ENCODE measurements at regions not wholly inside any gene's neighbourhood (a gene's known extent, or its start where the extent isn't known, plus 50 kb on each side); places are given as distances from the start of the nearest gene placed in this dataset.

GRCh38 chr7:108711611-108712010 is 141.9 kb downstream of the DNAJB9 start:
- no peak for DNase-seq

- DNase-seq: no peak
Observed at GRCh38 chr7:108716783-108717182, 147.1 kb downstream of the DNAJB9 start.

GRCh38 chr7:108717781-108718180 is 148.1 kb downstream of the DNAJB9 start:
- no peak for DNase-seq

GRCh38 chr7:108719631-108720030 is 150.0 kb downstream of the DNAJB9 start:
- DNase-seq: no peak

- no peak for DNase-seq
Observed at GRCh38 chr7:108722561-108722960, 152.9 kb downstream of the DNAJB9 start.

GRCh38 chr7:108723381-108723814 is 153.7 kb downstream of the DNAJB9 start:
- peak in 1 of 2 experiments; percentile 1 for DNase-seq

GRCh38 chr7:108724251-108725100 is 154.8 kb downstream of the DNAJB9 start:
- peak; percentile 15 to 23 for DNase-seq

- no peak for DNase-seq
Observed at GRCh38 chr7:108735814-108736213, 166.1 kb downstream of the DNAJB9 start.

- DNase-seq: no peak
Observed at GRCh38 chr7:108736221-108736891, 166.7 kb downstream of the DNAJB9 start.

- DNase-seq: no peak
Observed at GRCh38 chr7:108770981-108771745, 201.5 kb downstream of the DNAJB9 start.

- DNase-seq: no peak
Observed at GRCh38 chr7:108771853-108772252, 202.2 kb downstream of the DNAJB9 start.

GRCh38 chr7:108777966-108778365 is 208.3 kb downstream of the DNAJB9 start:
- no peak for DNase-seq

- no peak for DNase-seq
Observed at GRCh38 chr7:108789451-108789850, 219.8 kb downstream of the DNAJB9 start.

- no peak for DNase-seq
Observed at GRCh38 chr7:108794466-108794865, 224.8 kb downstream of the DNAJB9 start.

GRCh38 chr7:108802650-108803049 is 233.0 kb downstream of the DNAJB9 start:
- no peak for DNase-seq

- DNase-seq: peak; percentile 18 to 65
Observed at GRCh38 chr7:108805808-108806397, 236.2 kb downstream of the DNAJB9 start.

GRCh38 chr7:108808549-108809266 is 239.0 kb downstream of the DNAJB9 start:
- DNase-seq: no peak

GRCh38 chr7:108809356-108809755 is 239.7 kb downstream of the DNAJB9 start:
- no peak for DNase-seq

- DNase-seq: peak; percentile 1 to 73
Observed at GRCh38 chr7:108810756-108811385, 241.2 kb downstream of the DNAJB9 start.

- DNase-seq: no peak
Observed at GRCh38 chr7:108813251-108814014, 243.8 kb downstream of the DNAJB9 start.

GRCh38 chr7:108815815-108816214 is 246.1 kb downstream of the DNAJB9 start:
- no peak for DNase-seq
